ENCODE measurements at regions not wholly inside any gene's neighbourhood (a gene's known extent, or its start where the extent isn't known, plus 50 kb on each side); places are given as distances from the start of the nearest gene placed in this dataset.
"Not testable (repeated sequence)": the region's sequence is repeated elsewhere in the genome, so short reads cannot be mapped to it uniquely, and the experiment has no call there.

DNA sequence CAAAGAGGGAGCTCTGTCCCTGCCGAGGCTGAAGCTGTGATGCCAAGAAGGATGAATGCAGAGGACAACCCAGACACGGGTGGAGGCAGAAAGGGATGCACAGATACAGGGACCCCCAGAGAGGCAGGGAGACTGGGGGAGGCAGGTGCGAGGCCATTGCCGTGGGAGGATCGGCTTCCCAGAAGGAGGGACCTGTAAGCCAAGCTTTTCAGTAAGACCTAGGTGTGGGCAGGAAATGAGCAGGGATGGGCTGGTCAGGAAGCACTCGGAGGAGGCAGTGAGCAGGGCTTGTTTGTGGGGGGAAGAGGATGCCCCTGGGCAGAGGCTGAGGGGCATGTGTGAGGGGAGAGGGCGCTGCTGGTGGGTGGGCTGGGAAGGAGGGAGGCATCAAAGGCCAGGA, 67.7 kb upstream of the WNT4 start:
- ChIA-PET CTCF (no interaction called here), POLR2A (ENCODE audit: low non-redundant PET) (no interaction called here)
- DNase-seq (ENCODE audit: low spot score) = no peak
- no peak for TF ChIP-seq CTCF (conservative IDR thresholded peaks at IDR 0.05; ENCODE audit: low read depth)
- no peak overlapping the region for H3K27ac ChIP-seq

DNA sequence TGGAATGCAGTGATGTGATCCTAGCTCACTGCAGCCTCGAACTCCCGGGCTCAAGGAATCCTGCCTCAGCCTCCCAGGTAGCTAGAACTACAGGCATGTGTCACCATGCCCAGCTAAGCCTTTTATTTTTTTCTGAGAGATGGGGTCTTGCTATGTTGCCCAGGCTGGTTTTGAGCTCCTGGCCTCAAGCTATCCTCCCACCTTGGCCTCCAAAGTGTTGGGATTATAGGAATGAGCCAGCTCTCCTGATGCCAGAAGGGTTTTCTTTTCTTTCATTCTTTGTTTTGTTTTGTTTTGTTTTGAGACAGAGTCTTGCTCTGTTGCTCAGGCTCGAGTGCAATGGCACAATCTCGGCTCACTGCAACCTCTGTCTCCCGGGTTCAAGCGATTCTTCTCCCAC, 68.6 kb upstream of the WNT4 start:
- DNase-seq (ENCODE audit: low spot score); H3K27ac ChIP-seq; CTCF ChIA-PET; POLR2A ChIA-PET (ENCODE audit: low non-redundant PET): not testable (repeated sequence)

- H3K27ac ChIP-seq = no peak overlapping the region
- ChIA-PET POLR2A (ENCODE audit: low non-redundant PET) (no interaction called here), CTCF (interaction anchor here (0.6 kb wide), 1 partner anchor 527 kb away, joined by 3 read pairs; no protein-coding TSS in a partner anchor)
- DNase-seq (ENCODE audit: low spot score) = no peak
- TF ChIP-seq CTCF (conservative IDR thresholded peaks at IDR 0.05; ENCODE audit: low read depth) = no peak
Observed at GRCh38 chr1:22212400-22213233, 69.7 kb upstream of the WNT4 start.

- CTCF ChIA-PET = interaction anchor here (0.6 to 1.0 kb wide), 3 partner anchors 13 to 197 kb away, joined by 3 to 4 read pairs (median 4); no protein-coding TSS in a partner anchor
- no peak for DNase-seq (ENCODE audit: low spot score)
- no peak overlapping the region for H3K27ac ChIP-seq
- POLR2A ChIA-PET (ENCODE audit: low non-redundant PET) = no interaction called here
- no peak for TF ChIP-seq CTCF (conservative IDR thresholded peaks at IDR 0.05; ENCODE audit: low read depth)
Observed at GRCh38 chr1:22216210-22216883, 73.5 kb upstream of the WNT4 start.

DNA sequence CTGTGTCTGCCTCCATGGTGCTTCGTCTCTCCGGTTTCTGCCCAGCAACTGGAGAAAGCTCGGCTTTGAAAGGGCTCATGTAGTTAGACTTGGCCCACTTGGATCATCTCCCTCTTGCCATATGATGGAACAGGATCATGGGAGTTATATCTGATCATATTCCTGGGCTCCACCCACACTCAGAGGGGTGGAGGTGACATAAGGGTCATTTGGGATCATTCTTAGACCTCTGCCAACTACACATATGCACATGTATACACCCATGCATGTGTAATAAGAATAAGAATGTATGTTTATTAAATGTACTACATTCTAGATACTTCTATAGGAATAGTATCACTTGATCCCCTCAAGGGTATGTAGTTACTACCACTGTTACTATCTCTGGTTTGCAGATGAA, 74.1 kb upstream of the WNT4 start:
- no peak for TF ChIP-seq CTCF (conservative IDR thresholded peaks at IDR 0.05; ENCODE audit: low read depth)
- no peak for DNase-seq (ENCODE audit: low spot score)
- CTCF ChIA-PET = interaction anchor here (1.0 kb wide), 1 partner anchor 86 kb away, joined by 5 read pairs; no protein-coding TSS in a partner anchor
- POLR2A ChIA-PET (ENCODE audit: low non-redundant PET) = no interaction called here
- H3K27ac ChIP-seq = no peak overlapping the region

DNA sequence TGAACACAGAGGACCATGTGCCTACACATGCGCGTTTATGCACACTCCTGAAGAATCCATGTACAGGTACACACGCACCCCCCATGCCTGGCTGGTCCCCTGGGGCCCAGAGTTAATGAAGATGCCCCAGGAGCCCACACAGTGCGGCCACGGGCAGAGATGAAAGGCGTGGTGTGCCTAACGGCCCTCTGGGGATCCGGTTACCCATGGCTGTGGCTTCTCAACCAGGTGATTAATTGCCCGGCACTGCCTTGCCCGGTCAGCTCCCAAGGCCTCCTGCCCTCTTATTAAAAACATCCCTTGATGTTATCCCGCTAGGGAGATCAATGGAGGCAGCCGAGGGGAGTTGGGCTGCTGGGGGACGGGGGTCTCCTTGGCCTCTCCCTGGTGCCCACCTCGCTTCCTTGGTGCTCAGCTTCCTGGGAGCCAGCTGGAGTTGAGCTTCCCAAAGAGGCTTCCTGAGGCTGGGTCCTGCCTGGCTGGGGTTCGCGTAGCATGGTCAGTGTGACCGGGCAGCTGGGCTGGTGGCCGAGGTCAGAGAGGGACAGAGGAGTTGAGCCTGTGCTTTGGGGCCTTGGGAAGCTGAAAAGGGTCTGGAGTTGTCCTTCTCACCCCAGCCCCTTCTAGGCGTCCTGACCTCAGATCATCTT, 75.0 kb upstream of the WNT4 start:
- POLR2A ChIA-PET (ENCODE audit: low non-redundant PET) = no interaction called here

More for the DNA sequence above, 75.0 kb upstream of the WNT4 start:
- DNase-seq (ENCODE audit: low spot score) = no peak
- CTCF ChIA-PET = interaction anchor here (1.0 kb wide), 1 partner anchor 87 kb away, joined by 5 read pairs; no protein-coding TSS in a partner anchor
- H3K27ac ChIP-seq = no peak overlapping the region
- no peak for TF ChIP-seq CTCF (conservative IDR thresholded peaks at IDR 0.05; ENCODE audit: low read depth)
